HCT116 (cell line): ENCODE measurements at regions not wholly inside any gene's neighbourhood (a gene's known extent, or its start where the extent isn't known, plus 50 kb on each side); places are given as distances from the start of the nearest gene placed in this dataset.

Source experiments
- ATAC-seq: fragments of 200-7000 bp; cut with Tn5 transposase; 2 replicates; pipeline ENCODE4 v1.9.1; 2020; ENCODE audit warnings: mild to moderate bottlenecking, moderate library complexity
- BruUV-seq: library from RNA; stranded (reverse); fragments of 400-500 nt; replicated peaks from 2 replicates; lab custom pipeline; 2021; lab: Mats Ljungman, UMichigan
- CTCF ChIA-PET: fragments of 300-600 bp; sonication (Branson Sonifier 250); formaldehyde crosslinking; loops from one replicate; lab custom pipeline; 2021; ENCODE audit warnings: antibody characterized with exemption; lab: Charles Lee
- POLR2A ChIA-PET: fragments of 300-600, 350-600 bp; sonication (Branson Sonifier 250); formaldehyde crosslinking; loops from one replicate; lab custom pipeline; 2021; ENCODE audit warnings: antibody characterized with exemption; lab: Charles Lee
- RAD21 ChIA-PET, 2 experiments: fragments of 300-600 bp; sonication (Branson Sonifier 250); formaldehyde crosslinking; loops; one replicate each; lab custom pipeline; 2023; ENCODE audit warnings: low total read pairs in 2 of 2; ENCODE audit not compliant: uncharacterized antibody in 2 of 2, unreplicated experiment in 2 of 2, low non-redundant PET in 1 of 2; lab: Charles Lee
- DNase-seq: peaks from one replicate; pipeline ENCODE4 v3.0.0-alpha.2; 2010; ENCODE audit warnings: low read depth, low spot score
- H2AFZ ChIP-seq: fragments of 200-600 bp; shearing (Covaris generic), sonication (generic); 2 replicates; pipeline ENCODE4 v1.6.1; 2017; ENCODE audit warnings: low read depth, mixed run types, mixed read lengths, antibody characterized with exemption, low read length; ENCODE audit not compliant: poor library complexity, severe bottlenecking
- H3K27ac ChIP-seq: 2 replicates; pipeline ENCODE4 v1.5.1; 2012; ENCODE audit warnings: low read depth, low read length
- H3K27me3 ChIP-seq: fragments of 200-600 bp; sonication (generic); 2 replicates; pipeline ENCODE4 v1.6.1; 2016; ENCODE audit warnings: mixed run types, low read length, mixed read lengths; ENCODE audit not compliant: insufficient read depth
- H3K36me3 ChIP-seq, 2 experiments: fragments of 200-500 bp in 1 of 2; fragments of 200-600 bp in 1 of 2; sonication (Bioruptor generic) in 1 of 2; sonication (generic) in 1 of 2; 2 replicates each; pipeline versions ENCODE4 v1.5.1 to v1.6.1; 2014 to 2016; ENCODE audit warnings: low read length in 2 of 2, inconsistent platforms in 1 of 2, mixed read lengths in 1 of 2, mixed run types in 1 of 2; ENCODE audit not compliant: insufficient read depth in 2 of 2, control insufficient read depth in 1 of 2
- H3K4me1 ChIP-seq, 2 experiments: fragments of 200-600 bp in 1 of 2; sonication (generic) in 1 of 2; 2 replicates each; pipeline versions ENCODE4 v1.5.1 to v1.6.1; 2012 to 2017; ENCODE audit warnings: low read length in 2 of 2, inconsistent platforms in 1 of 2, mild to moderate bottlenecking in 1 of 2, mixed read lengths in 1 of 2, mixed run types in 1 of 2, moderate library complexity in 1 of 2; ENCODE audit not compliant: insufficient read depth in 2 of 2, control insufficient read depth in 1 of 2
- H3K4me2 ChIP-seq: fragments of 200-600 bp; sonication (generic); 2 replicates; pipeline ENCODE4 v1.6.1; 2017; ENCODE audit warnings: mixed run types, low read length, mixed read lengths
- H3K4me3 ChIP-seq, 2 experiments: fragments of 200-600 bp in 1 of 2; sonication (generic) in 1 of 2; replicated peaks in 1 of 2; 2 replicates each; pipeline ENCODE4 v1.5.1; 2011 to 2016; ENCODE audit warnings: low read length in 2 of 2, control low read depth in 1 of 2, low read depth in 1 of 2, mild to moderate bottlenecking in 1 of 2, mixed read lengths in 1 of 2, mixed run types in 1 of 2
- H3K79me2 ChIP-seq: fragments of 200-600 bp; sonication (generic); 2 replicates; pipeline ENCODE4 v1.6.1; 2017; ENCODE audit warnings: mild to moderate bottlenecking, mixed run types, low read length, moderate library complexity, mixed read lengths; ENCODE audit not compliant: insufficient read depth
- H3K9ac ChIP-seq: fragments of 200-600 bp; sonication (generic); 2 replicates; pipeline ENCODE4 v1.6.1; 2016; ENCODE audit warnings: low read length, mixed read lengths
- H3K9me2 ChIP-seq: fragments of 200-600 bp; sonication (generic), shearing (Covaris generic); 2 replicates; pipeline ENCODE4 v1.6.1; 2017; ENCODE audit warnings: mixed run types, mild to moderate bottlenecking, moderate library complexity; ENCODE audit not compliant: insufficient read depth
- H3K9me3 ChIP-seq, 2 experiments: fragments of 200-500 bp in 1 of 2; fragments of 200-600 bp in 1 of 2; sonication (Bioruptor generic) in 1 of 2; sonication (generic) in 1 of 2; 2 replicates each; pipeline ENCODE4 v1.6.1; 2014 to 2017; ENCODE audit warnings: low read length in 2 of 2, mixed read lengths in 2 of 2, inconsistent platforms in 1 of 2, low read depth in 1 of 2, mild to moderate bottlenecking in 1 of 2, mixed run types in 1 of 2, moderate library complexity in 1 of 2; ENCODE audit not compliant: control insufficient read depth in 1 of 2, insufficient read depth in 1 of 2
- H4K20me1 ChIP-seq: fragments of 200-600 bp; sonication (generic), shearing (Covaris generic); 2 replicates; pipeline ENCODE4 v1.6.1; 2017; ENCODE audit warnings: mixed run types, mild to moderate bottlenecking, moderate library complexity; ENCODE audit not compliant: insufficient read depth
- FOSL1 ChIP-seq: IDR thresholded peaks from 2 replicates; pipeline ENCODE4 v1.6.1; 2012; ENCODE audit warnings: low read depth
- MAX ChIP-seq: IDR thresholded peaks from 2 replicates; pipeline ENCODE4 v1.6.1; 2012
- RAD21 ChIP-seq: IDR thresholded peaks from 2 replicates; pipeline ENCODE4 v1.6.1; 2012; ENCODE audit warnings: low read depth, mild to moderate bottlenecking
- SIN3A ChIP-seq: IDR thresholded peaks from 2 replicates; pipeline ENCODE4 v1.6.1; 2012; ENCODE audit warnings: low read depth
- SRF ChIP-seq: IDR thresholded peaks from 2 replicates; pipeline ENCODE4 v1.6.1; 2012; ENCODE audit warnings: low read depth
- TCF7L2 ChIP-seq: IDR thresholded peaks from 2 replicates; pipeline ENCODE4 v1.7.0; 2011; ENCODE audit warnings: borderline replicate concordance, inconsistent platforms; ENCODE audit not compliant: insufficient read depth, insufficient read length; ENCODE audit errors: extremely low read depth
- YY1 ChIP-seq: IDR thresholded peaks from 2 replicates; pipeline ENCODE4 v1.6.1; 2011; ENCODE audit warnings: low read length, low read depth, moderate library complexity, mild to moderate bottlenecking; ENCODE audit not compliant: insufficient replicate concordance; ENCODE audit errors: extremely low read depth
- ZFX ChIP-seq: fragments of 450-650 bp; IDR thresholded peaks from 2 replicates; pipeline ENCODE4 v1.6.1; 2017
- intact Hi-C: fragments of 100-400 bp; cut with micrococcal nuclease; formaldehyde crosslinking; loops from 2 replicates; pipeline ENCODE4 v1.10.0; 2022

GRCh38 chr3:178147001-178147400, 389.2 kb upstream of the KCNMB2 start:
- no peaks in the 10 kb centered on the region for H3K9me2 ChIP-seq
- H3K27me3 ChIP-seq: no peaks in the 10 kb centered on the region
- intact Hi-C loops: no loop called here
- H3K4me2 ChIP-seq: no peak overlapping the region
- DNase-seq (no peak), ATAC-seq (no peak)
- H3K4me1 ChIP-seq: no peaks in the 10 kb centered on the region
- ChIA-PET RAD21 (no interaction called here), CTCF (no interaction called here), POLR2A (no interaction called here)
- H3K4me3 ChIP-seq: no peak overlapping the region
- H3K36me3 ChIP-seq: no peaks in the 10 kb centered on the region
- H3K27ac ChIP-seq: no peak overlapping the region
- no peaks in the 10 kb centered on the region for H3K79me2 ChIP-seq
- no peaks in the 10 kb centered on the region for H3K9me3 ChIP-seq
- H2AFZ ChIP-seq: no peak overlapping the region
- no peak overlapping the region for H3K9ac ChIP-seq
- no peaks in the 10 kb centered on the region for H4K20me1 ChIP-seq
- no TSS peak for BruUV-seq
- TF ChIP-seq SIN3A (no peak), FOSL1 (no peak), MAX (no peak), YY1 (no peak), SRF (no peak), ZFX (no peak)

DNA sequence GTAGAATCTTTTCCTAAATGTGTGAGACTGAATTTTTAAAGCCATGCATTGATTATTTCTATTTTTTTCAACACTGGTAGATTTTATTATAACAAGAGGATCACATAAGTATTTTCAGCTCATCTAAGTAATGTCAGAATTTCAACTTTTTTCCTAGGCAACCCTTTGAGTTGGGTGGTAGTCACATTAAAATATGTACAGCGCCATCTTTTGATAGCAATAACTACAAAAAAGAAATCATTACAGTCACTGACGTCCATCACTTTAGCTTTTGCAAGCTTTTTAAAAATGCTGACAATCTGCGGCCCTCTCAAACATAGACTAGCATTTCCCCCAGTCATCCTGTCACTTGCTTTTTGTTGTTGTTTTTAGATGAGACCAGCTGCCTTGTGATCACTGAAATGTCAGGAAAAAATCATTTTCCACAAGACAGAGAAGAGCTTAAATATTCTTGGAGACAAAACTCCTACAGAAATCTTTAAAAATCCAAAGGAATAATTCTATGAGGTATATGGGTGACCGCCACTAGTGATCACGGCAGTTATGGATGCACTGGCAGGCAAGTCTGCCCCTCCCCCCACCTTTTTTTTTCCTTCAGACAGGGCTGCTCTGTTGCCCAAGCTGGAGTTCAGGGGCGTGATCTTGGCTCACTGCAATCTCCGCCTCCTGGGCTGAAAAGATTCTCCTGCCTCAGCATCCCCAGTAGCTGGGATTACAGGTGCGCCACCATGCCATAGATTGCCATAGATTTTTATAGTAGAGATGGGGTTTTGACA, 384.0 kb upstream of the KCNMB2 start:
- DNase-seq (no peak), ATAC-seq (no peak)
- H3K36me3 ChIP-seq: no peaks in the 10 kb centered on the region
- CTCF ChIA-PET: no interaction called here
- H3K9ac ChIP-seq: no peak overlapping the region
- POLR2A ChIA-PET: interaction anchor here (0.6 kb wide), 1 partner anchor 967 kb away, joined by 3 read pairs; no protein-coding TSS in a partner anchor
- intact Hi-C loops: no loop called here
- no peaks in the 10 kb centered on the region for H3K79me2 ChIP-seq
- H3K27me3 ChIP-seq: no peaks in the 10 kb centered on the region
- H3K4me2 ChIP-seq: no peak overlapping the region
- no peak overlapping the region for H3K27ac ChIP-seq
- no peaks in the 10 kb centered on the region for H3K9me2 ChIP-seq
- H3K4me3 ChIP-seq: no peak overlapping the region
- no peaks in the 10 kb centered on the region for H3K4me1 ChIP-seq
- RAD21 ChIA-PET: no interaction called here
- no peaks in the 10 kb centered on the region for H3K9me3 ChIP-seq
- H2AFZ ChIP-seq: no peak overlapping the region
- TF ChIP-seq TCF7L2 (no peak), RAD21 (peak; percentile 35; the same call in 1 of the 2 replicates)
- BruUV-seq: no TSS peak
- no peaks in the 10 kb centered on the region for H4K20me1 ChIP-seq
